ENCODE measurements at regions not wholly inside any gene's neighbourhood (a gene's known extent, or its start where the extent isn't known, plus 50 kb on each side); places are given as distances from the start of the nearest gene placed in this dataset.

- no peak for TF ChIP-seq ZNF407 (IDR thresholded peaks at IDR 0.05; ENCODE audit: low read depth)
- TF ChIP-seq SMC3 (conservative IDR thresholded peaks at IDR 0.05; ENCODE audit: insufficient read depth, low read depth, low read length), result no peak
- no peak for TF ChIP-seq JUNB (CRISPR knock-in tag; conservative IDR thresholded peaks at IDR 0.05)
- TF ChIP-seq ZBTB17 (CRISPR knock-in tag; IDR thresholded peaks at IDR 0.05), result no peak
- TF ChIP-seq CTCF (IDR thresholded peaks at IDR 0.05 in 2 of 3, conservative IDR thresholded peaks at IDR 0.05 in 1 of 3; ENCODE audit: insufficient read depth in 2 of 3, low read depth in 1 of 3, low read length in 3 of 3), result no peak
- no peak for TF ChIP-seq SIN3A (IDR thresholded peaks at IDR 0.05; ENCODE audit: borderline replicate concordance in 2 of 2, control insufficient read depth in 1 of 2, low read depth in 2 of 2, low read length in 2 of 2)
- TF ChIP-seq ZNF778 (CRISPR knock-in tag; IDR thresholded peaks at IDR 0.05), result no peak
- no peak for TF ChIP-seq MAFF (IDR thresholded peaks at IDR 0.05; ENCODE audit: low read length)
- TF ChIP-seq POLR2A (conservative IDR thresholded peaks at IDR 0.05), result no peak
- no peak for TF ChIP-seq ETV5 (CRISPR knock-in tag; IDR thresholded peaks at IDR 0.05; ENCODE audit: low read depth)
- TF ChIP-seq KDM5B (IDR thresholded peaks at IDR 0.05; ENCODE audit: insufficient replicate concordance, low read depth, low read length), result no peak
- TF ChIP-seq CREM (IDR thresholded peaks at IDR 0.05; ENCODE audit: low read depth), result no peak
- no peak for TF ChIP-seq PYGO2 (tag; IDR thresholded peaks at IDR 0.05)
Observed at GRCh38 chr1:34412598-34413370, 236.1 kb downstream of the C1orf94 start.

All from K562 (cell line).